ENCODE measurements at regions not wholly inside any gene's neighbourhood (a gene's known extent, or its start where the extent isn't known, plus 50 kb on each side); places are given as distances from the start of the nearest gene placed in this dataset.
"Not testable (repeated sequence)": the region's sequence is repeated elsewhere in the genome, so short reads cannot be mapped to it uniquely, and the experiment has no call there.

- Histone ChIP-seq H2AFZ (ENCODE audit: low read depth, low read length) (no peak overlapping the region), H3K4me1 (ENCODE audit: insufficient read depth, low read length) (no peaks in the 10 kb centered on the region), H3K36me3 (ENCODE audit: insufficient read depth, low read length) (no peaks in the 10 kb centered on the region), H3K9me3 (ENCODE audit: low read length) (no peaks in the 10 kb centered on the region), H3K4me3 (ENCODE audit: low read length) (no peak overlapping the region), H3K27me3 (ENCODE audit: insufficient read depth, low read length) (no peaks in the 10 kb centered on the region)
Observed at GRCh38 chr7:68715907-68716306, 882.4 kb upstream of the AUTS2 start.

GRCh38 chr7:68717176-68717575 lies 881.1 kb upstream of the AUTS2 start:
- Histone ChIP-seq H3K4me3 (ENCODE audit: low read length) (no peak overlapping the region), H3K4me1 (ENCODE audit: insufficient read depth, low read length) (no peaks in the 10 kb centered on the region), H3K9me3 (ENCODE audit: low read length) (no peaks in the 10 kb centered on the region), H3K36me3 (ENCODE audit: insufficient read depth, low read length) (no peaks in the 10 kb centered on the region), H3K27me3 (ENCODE audit: insufficient read depth, low read length) (no peaks in the 10 kb centered on the region), H2AFZ (ENCODE audit: low read depth, low read length) (no peak overlapping the region)

GRCh38 chr7:68718097-68718551 lies 880.2 kb upstream of the AUTS2 start:
- Histone ChIP-seq H3K36me3 (ENCODE audit: insufficient read depth, low read length) (no peaks in the 10 kb centered on the region), H2AFZ (ENCODE audit: low read depth, low read length) (no peak overlapping the region), H3K4me3 (ENCODE audit: low read length) (no peak overlapping the region), H3K27me3 (ENCODE audit: insufficient read depth, low read length) (no peaks in the 10 kb centered on the region), H3K4me1 (ENCODE audit: insufficient read depth, low read length) (no peaks in the 10 kb centered on the region), H3K9me3 (ENCODE audit: low read length) (no peaks in the 10 kb centered on the region)

GRCh38 chr7:68720697-68721096 lies 877.6 kb upstream of the AUTS2 start:
- Histone ChIP-seq H2AFZ (ENCODE audit: low read depth, low read length) (no peak overlapping the region), H3K36me3 (ENCODE audit: insufficient read depth, low read length) (no peaks in the 10 kb centered on the region), H3K27me3 (ENCODE audit: insufficient read depth, low read length) (no peaks in the 10 kb centered on the region), H3K4me3 (ENCODE audit: low read length) (no peak overlapping the region), H3K9me3 (ENCODE audit: low read length) (no peaks in the 10 kb centered on the region), H3K4me1 (ENCODE audit: insufficient read depth, low read length) (no peaks in the 10 kb centered on the region)

- H2AFZ ChIP-seq (ENCODE audit: low read depth, low read length) = no peak overlapping the region
- no peaks in the 10 kb centered on the region for H3K9me3 ChIP-seq (ENCODE audit: low read length)
- no peaks in the 10 kb centered on the region for H3K4me1 ChIP-seq (ENCODE audit: insufficient read depth, low read length)
- no peaks in the 10 kb centered on the region for H3K27me3 ChIP-seq (ENCODE audit: insufficient read depth, low read length)
- H3K4me3 ChIP-seq (ENCODE audit: low read length) = no peak overlapping the region
- H3K36me3 ChIP-seq (ENCODE audit: insufficient read depth, low read length) = no peaks in the 10 kb centered on the region
Observed at GRCh38 chr7:68722044-68722443, 876.2 kb upstream of the AUTS2 start.

GRCh38 chr7:68724965-68725364 lies 873.3 kb upstream of the AUTS2 start:
- no peaks in the 10 kb centered on the region for H3K36me3 ChIP-seq (ENCODE audit: insufficient read depth, low read length)
- H3K4me3 ChIP-seq (ENCODE audit: low read length) = no peak overlapping the region
- H3K4me1 ChIP-seq (ENCODE audit: insufficient read depth, low read length) = no peaks in the 10 kb centered on the region
- H3K27me3 ChIP-seq (ENCODE audit: insufficient read depth, low read length) = no peaks in the 10 kb centered on the region
- no peak overlapping the region for H2AFZ ChIP-seq (ENCODE audit: low read depth, low read length)
- H3K9me3 ChIP-seq (ENCODE audit: low read length) = no peaks in the 10 kb centered on the region

- Histone ChIP-seq H3K4me1 (ENCODE audit: insufficient read depth, low read length) (no peaks in the 10 kb centered on the region), H2AFZ (ENCODE audit: low read depth, low read length) (no peak overlapping the region), H3K27me3 (ENCODE audit: insufficient read depth, low read length) (no peaks in the 10 kb centered on the region), H3K36me3 (ENCODE audit: insufficient read depth, low read length) (no peaks in the 10 kb centered on the region), H3K4me3 (ENCODE audit: low read length) (no peak overlapping the region), H3K9me3 (ENCODE audit: low read length) (no peaks in the 10 kb centered on the region)
Observed at GRCh38 chr7:68725843-68726785, 872.2 kb upstream of the AUTS2 start.

GRCh38 chr7:68728720-68729119 lies 869.6 kb upstream of the AUTS2 start:
- H3K9me3 ChIP-seq (ENCODE audit: low read length); H3K27me3 ChIP-seq (ENCODE audit: insufficient read depth, low read length); H3K4me3 ChIP-seq (ENCODE audit: low read length); H3K4me1 ChIP-seq (ENCODE audit: insufficient read depth, low read length); H3K36me3 ChIP-seq (ENCODE audit: insufficient read depth, low read length); H2AFZ ChIP-seq (ENCODE audit: low read depth, low read length): not testable (repeated sequence)

- H3K36me3 ChIP-seq (ENCODE audit: insufficient read depth, low read length) = no peaks in the 10 kb centered on the region
- no peaks in the 10 kb centered on the region for H3K4me1 ChIP-seq (ENCODE audit: insufficient read depth, low read length)
- no peak overlapping the region for H2AFZ ChIP-seq (ENCODE audit: low read depth, low read length)
- no peaks in the 10 kb centered on the region for H3K27me3 ChIP-seq (ENCODE audit: insufficient read depth, low read length)
- no peaks in the 10 kb centered on the region for H3K9me3 ChIP-seq (ENCODE audit: low read length)
- no peak overlapping the region for H3K4me3 ChIP-seq (ENCODE audit: low read length)
Observed at GRCh38 chr7:68729371-68729770, 868.9 kb upstream of the AUTS2 start.

- H3K9me3 ChIP-seq (ENCODE audit: low read length) = no peaks in the 10 kb centered on the region
- no peak overlapping the region for H3K4me3 ChIP-seq (ENCODE audit: low read length)
- H3K27me3 ChIP-seq (ENCODE audit: insufficient read depth, low read length) = no peaks in the 10 kb centered on the region
- no peaks in the 10 kb centered on the region for H3K4me1 ChIP-seq (ENCODE audit: insufficient read depth, low read length)
- no peaks in the 10 kb centered on the region for H3K36me3 ChIP-seq (ENCODE audit: insufficient read depth, low read length)
- H2AFZ ChIP-seq (ENCODE audit: low read depth, low read length) = no peak overlapping the region
Observed at GRCh38 chr7:68730194-68730593, 868.1 kb upstream of the AUTS2 start.

- Histone ChIP-seq H3K27me3 (ENCODE audit: insufficient read depth, low read length) (no peaks in the 10 kb centered on the region), H3K9me3 (ENCODE audit: low read length) (no peaks in the 10 kb centered on the region), H2AFZ (ENCODE audit: low read depth, low read length) (no peak overlapping the region), H3K4me3 (ENCODE audit: low read length) (no peak overlapping the region), H3K36me3 (ENCODE audit: insufficient read depth, low read length) (no peaks in the 10 kb centered on the region), H3K4me1 (ENCODE audit: insufficient read depth, low read length) (no peaks in the 10 kb centered on the region)
Observed at GRCh38 chr7:68730964-68731363, 867.3 kb upstream of the AUTS2 start.

- Histone ChIP-seq H3K4me3 (ENCODE audit: low read length) (no peak overlapping the region), H3K9me3 (ENCODE audit: low read length) (no peaks in the 10 kb centered on the region), H2AFZ (ENCODE audit: low read depth, low read length) (no peak overlapping the region), H3K36me3 (ENCODE audit: insufficient read depth, low read length) (no peaks in the 10 kb centered on the region), H3K4me1 (ENCODE audit: insufficient read depth, low read length) (no peaks in the 10 kb centered on the region), H3K27me3 (ENCODE audit: insufficient read depth, low read length) (no peaks in the 10 kb centered on the region)
Observed at GRCh38 chr7:68733219-68734153, 864.8 kb upstream of the AUTS2 start.

- H3K36me3 ChIP-seq (ENCODE audit: insufficient read depth, low read length) = no peaks in the 10 kb centered on the region
- no peaks in the 10 kb centered on the region for H3K9me3 ChIP-seq (ENCODE audit: low read length)
- H3K4me3 ChIP-seq (ENCODE audit: low read length) = no peak overlapping the region
- no peaks in the 10 kb centered on the region for H3K27me3 ChIP-seq (ENCODE audit: insufficient read depth, low read length)
- H3K4me1 ChIP-seq (ENCODE audit: insufficient read depth, low read length) = no peaks in the 10 kb centered on the region
- no peak overlapping the region for H2AFZ ChIP-seq (ENCODE audit: low read depth, low read length)
Observed at GRCh38 chr7:68734431-68734830, 863.8 kb upstream of the AUTS2 start.
